ENCODE measurements at regions not wholly inside any gene's neighbourhood (a gene's known extent, or its start where the extent isn't known, plus 50 kb on each side); places are given as distances from the start of the nearest gene placed in this dataset.

- H3K9me3 ChIP-seq: no peaks in the 10 kb centered on the region
- H3K27ac ChIP-seq: no peak overlapping the region
- intact Hi-C loops (cut with DNase I): no loop called here
- H3K27me3 ChIP-seq: no peaks in the 10 kb centered on the region
- TF ChIP-seq POLR2AphosphoS5 (IDR thresholded peaks at IDR 0.05; ENCODE audit: insufficient read depth in 1 of 2, low read depth in 1 of 2) (no peak), CTCF (IDR thresholded peaks at IDR 0.05) (no peak), POLR2A (IDR thresholded peaks at IDR 0.05) (no peak)
- peak; percentile 61 to 81 for DNase-seq (ENCODE audit: extremely low spot score in 2 of 2)
- no peak overlapping the region for H3K4me3 ChIP-seq
- no peaks in the 10 kb centered on the region for H3K36me3 ChIP-seq
- H3K4me1 ChIP-seq: no peaks in the 10 kb centered on the region
Measured at GRCh38 chr6:163745536-163746400, 331.2 kb downstream of the QKI start.

- DNase-seq (ENCODE audit: extremely low spot score in 2 of 2): peak in 1 of 2 donors; percentile 81
- H3K36me3 ChIP-seq: no peaks in the 10 kb centered on the region
- H3K9me3 ChIP-seq: no peaks in the 10 kb centered on the region
- no peaks in the 10 kb centered on the region for H3K27me3 ChIP-seq
- TF ChIP-seq CTCF (IDR thresholded peaks at IDR 0.05) (no peak), POLR2A (IDR thresholded peaks at IDR 0.05) (no peak), POLR2AphosphoS5 (IDR thresholded peaks at IDR 0.05; ENCODE audit: insufficient read depth in 1 of 2, low read depth in 1 of 2) (no peak)
- H3K4me3 ChIP-seq: no peak overlapping the region
- no peaks in the 10 kb centered on the region for H3K4me1 ChIP-seq
- intact Hi-C loops (cut with DNase I): no loop called here
- no peak overlapping the region for H3K27ac ChIP-seq
Measured at GRCh38 chr6:163744256-163744925, 329.9 kb downstream of the QKI start.

- intact Hi-C loops (cut with DNase I): no loop called here
- Histone ChIP-seq H3K9me3 (no peaks in the 10 kb centered on the region), H3K4me1 (no peaks in the 10 kb centered on the region), H3K4me3 (no peak overlapping the region), H3K27ac (no peak overlapping the region), H3K27me3 (no peaks in the 10 kb centered on the region), H3K36me3 (no peaks in the 10 kb centered on the region)
- peak in 1 of 2 donors; percentile 47 for DNase-seq (ENCODE audit: extremely low spot score in 2 of 2)
- TF ChIP-seq POLR2AphosphoS5 (IDR thresholded peaks at IDR 0.05; ENCODE audit: insufficient read depth in 1 of 2, low read depth in 1 of 2) (no peak), POLR2A (IDR thresholded peaks at IDR 0.05) (no peak), CTCF (IDR thresholded peaks at IDR 0.05) (no peak)
Measured at GRCh38 chr6:163743796-163744195, 329.3 kb downstream of the QKI start.

GRCh38 chr6:163741743-163742363 lies 327.3 kb downstream of the QKI start:
- H3K4me3 ChIP-seq: no peak overlapping the region
- no peak for TF ChIP-seq POLR2A (IDR thresholded peaks at IDR 0.05)
- no peak for TF ChIP-seq CTCF (IDR thresholded peaks at IDR 0.05)
- no peak for TF ChIP-seq POLR2AphosphoS5 (IDR thresholded peaks at IDR 0.05; ENCODE audit: insufficient read depth in 1 of 2, low read depth in 1 of 2)
- DNase-seq (ENCODE audit: extremely low spot score in 2 of 2): no peak
- H3K27me3 ChIP-seq: no peaks in the 10 kb centered on the region
- intact Hi-C loops (cut with DNase I): no loop called here
- H3K36me3 ChIP-seq: no peaks in the 10 kb centered on the region
- H3K4me1 ChIP-seq: no peaks in the 10 kb centered on the region
- H3K27ac ChIP-seq: no peak overlapping the region
- no peaks in the 10 kb centered on the region for H3K9me3 ChIP-seq
